MM.1S (cell line): ENCODE measurements at regions not wholly inside any gene's neighbourhood (a gene's known extent, or its start where the extent isn't known, plus 50 kb on each side); places are given as distances from the start of the nearest gene placed in this dataset.

ENCODE experiments used
- DNase-seq: peaks from one replicate; pipeline ENCODE4 v3.0.0-alpha.2; 2015
- H2AFZ ChIP-seq: fragments of 300-600 bp; sonication (generic); 2 replicates; pipeline ENCODE4 v1.6.0; 2016; ENCODE audit warnings: antibody characterized with exemption, low read length
- H3F3A ChIP-seq: fragments of 300-600 bp; sonication (generic); 2 replicates; pipeline ENCODE4 v1.6.1; 2016; ENCODE audit warnings: mild to moderate bottlenecking, antibody characterized with exemption, low read length, moderate library complexity, mixed read lengths; ENCODE audit not compliant: insufficient read depth
- H3K27ac ChIP-seq: fragments of 300-600 bp; sonication (generic); 2 replicates; pipeline ENCODE4 v1.5.1; 2016; ENCODE audit warnings: mild to moderate bottlenecking, low read length
- H3K27me3 ChIP-seq: fragments of 300-600 bp; sonication (generic); replicated peaks from 2 replicates; pipeline ENCODE4 v1.6.0; 2016; ENCODE audit warnings: low read length; ENCODE audit not compliant: insufficient read depth
- H3K36me3 ChIP-seq: fragments of 300-600 bp; sonication (generic); replicated peaks from 2 replicates; pipeline ENCODE4 v1.6.1; 2016; ENCODE audit warnings: mild to moderate bottlenecking, low read length, mixed read lengths; ENCODE audit not compliant: insufficient read depth
- H3K4me1 ChIP-seq: fragments of 300-600 bp; sonication (generic); 2 replicates; pipeline ENCODE4 v1.6.1; 2016; ENCODE audit warnings: low read length, mixed read lengths
- H3K4me2 ChIP-seq: fragments of 300-600 bp; sonication (generic); 2 replicates; pipeline ENCODE4 v1.6.0; 2016; ENCODE audit warnings: low read depth, low read length
- H3K4me3 ChIP-seq: fragments of 300-600 bp; sonication (generic); 2 replicates; pipeline ENCODE4 v1.5.1; 2016; ENCODE audit warnings: low read length, mixed read lengths
- H3K79me2 ChIP-seq: fragments of 300-600 bp; sonication (generic); 2 replicates; pipeline ENCODE4 v1.6.1; 2016; ENCODE audit warnings: mixed run types, low read length, mixed read lengths
- H3K9ac ChIP-seq: fragments of 300-600 bp; sonication (generic); 2 replicates; pipeline ENCODE4 v1.6.1; 2016; ENCODE audit warnings: low read length, mixed read lengths
- H3K9me2 ChIP-seq: fragments of 300-600 bp; sonication (generic); replicated peaks from 2 replicates; pipeline ENCODE4 v1.6.1; 2016; ENCODE audit warnings: mild to moderate bottlenecking, low read length, mixed read lengths; ENCODE audit not compliant: insufficient read depth
- H3K9me3 ChIP-seq: fragments of 300-600 bp; sonication (generic); replicated peaks from 2 replicates; pipeline ENCODE4 v1.6.1; 2016; ENCODE audit warnings: mild to moderate bottlenecking, low read length, mixed read lengths; ENCODE audit not compliant: insufficient read depth
- H4K20me1 ChIP-seq: fragments of 300-600 bp; sonication (generic); 2 replicates; pipeline ENCODE4 v1.6.1; 2016; ENCODE audit warnings: mild to moderate bottlenecking, low read length, moderate library complexity, mixed read lengths; ENCODE audit not compliant: insufficient read depth
- EZH2 ChIP-seq: fragments of 300-600 bp; sonication (generic); optimal IDR thresholded peaks from 2 replicates; pipeline ENCODE3; 2017; ENCODE audit warnings: low read depth, mild to moderate bottlenecking, antibody characterized with exemption, low read length, mixed read lengths
- EZH2phosphoT487 ChIP-seq: fragments of 300-600 bp; sonication (generic); IDR thresholded peaks from 2 replicates; pipeline ENCODE4 v1.6.1; 2018; ENCODE audit warnings: antibody characterized with exemption, low read length
- TF ChIP-seq, protein P1 (sequence below): fragments of 300-600 bp; sonication (generic); IDR thresholded peaks from 2 replicates; pipeline ENCODE4 v1.5.1; 2016; ENCODE audit warnings: antibody characterized with exemption, low read length, mixed read lengths

GRCh38 chr13:21757763-21758162 is 86.9 kb downstream of the FGF9 start:
- Histone ChIP-seq H3K4me3 (no peak overlapping the region), H3K4me2 (no peak overlapping the region), H3K9ac (no peak overlapping the region), H3K9me3 (no peaks in the 10 kb centered on the region), H3K36me3 (no peaks in the 10 kb centered on the region), H3K79me2 (no peaks in the 10 kb centered on the region), H4K20me1 (no peaks in the 10 kb centered on the region), H3K27ac (no peak overlapping the region), H3K9me2 (no peaks in the 10 kb centered on the region), H2AFZ (no peak overlapping the region), H3K27me3 (no peaks in the 10 kb centered on the region), H3K4me1 (no peaks in the 10 kb centered on the region), H3F3A (no peaks in the 10 kb centered on the region)
- DNase-seq: no peak
- TF ChIP-seq, protein P1, sequence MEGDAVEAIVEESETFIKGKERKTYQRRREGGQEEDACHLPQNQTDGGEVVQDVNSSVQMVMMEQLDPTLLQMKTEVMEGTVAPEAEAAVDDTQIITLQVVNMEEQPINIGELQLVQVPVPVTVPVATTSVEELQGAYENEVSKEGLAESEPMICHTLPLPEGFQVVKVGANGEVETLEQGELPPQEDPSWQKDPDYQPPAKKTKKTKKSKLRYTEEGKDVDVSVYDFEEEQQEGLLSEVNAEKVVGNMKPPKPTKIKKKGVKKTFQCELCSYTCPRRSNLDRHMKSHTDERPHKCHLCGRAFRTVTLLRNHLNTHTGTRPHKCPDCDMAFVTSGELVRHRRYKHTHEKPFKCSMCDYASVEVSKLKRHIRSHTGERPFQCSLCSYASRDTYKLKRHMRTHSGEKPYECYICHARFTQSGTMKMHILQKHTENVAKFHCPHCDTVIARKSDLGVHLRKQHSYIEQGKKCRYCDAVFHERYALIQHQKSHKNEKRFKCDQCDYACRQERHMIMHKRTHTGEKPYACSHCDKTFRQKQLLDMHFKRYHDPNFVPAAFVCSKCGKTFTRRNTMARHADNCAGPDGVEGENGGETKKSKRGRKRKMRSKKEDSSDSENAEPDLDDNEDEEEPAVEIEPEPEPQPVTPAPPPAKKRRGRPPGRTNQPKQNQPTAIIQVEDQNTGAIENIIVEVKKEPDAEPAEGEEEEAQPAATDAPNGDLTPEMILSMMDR: no peak
- TF ChIP-seq EZH2: no peak
- no peak for TF ChIP-seq EZH2phosphoT487

DNA sequence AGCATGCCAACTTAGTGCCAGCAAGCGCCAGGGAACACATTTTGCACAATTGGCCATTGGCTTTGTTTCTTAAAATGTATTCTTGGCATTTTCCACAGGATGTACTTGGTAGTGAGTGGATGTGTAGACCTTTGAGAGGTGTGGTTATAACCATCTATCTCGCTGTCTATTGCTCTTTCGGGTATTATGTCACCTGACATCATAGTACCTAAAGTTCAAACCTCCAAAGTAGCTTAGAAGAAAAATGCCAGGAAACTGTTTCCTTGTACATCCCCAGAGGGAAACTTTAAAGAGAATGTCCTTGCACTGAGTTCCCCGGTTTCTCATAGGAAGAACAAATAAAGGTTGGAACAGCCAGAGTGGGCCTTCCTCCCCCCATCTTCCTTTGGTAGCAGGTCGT is 87.6 kb downstream of the FGF9 start:
- no peaks in the 10 kb centered on the region for H3K9me2 ChIP-seq
- no peak overlapping the region for H2AFZ ChIP-seq
- H4K20me1 ChIP-seq: no peaks in the 10 kb centered on the region
- H3F3A ChIP-seq: no peaks in the 10 kb centered on the region
- H3K4me1 ChIP-seq: no peaks in the 10 kb centered on the region
- H3K9ac ChIP-seq: no peak overlapping the region
- no peak overlapping the region for H3K4me2 ChIP-seq
- H3K79me2 ChIP-seq: no peaks in the 10 kb centered on the region
- DNase-seq: no peak
- no peaks in the 10 kb centered on the region for H3K9me3 ChIP-seq
- no peak overlapping the region for H3K27ac ChIP-seq
- no peak overlapping the region for H3K4me3 ChIP-seq
- TF ChIP-seq EZH2phosphoT487: no peak
- TF ChIP-seq, protein P1: no peak
- no peak for TF ChIP-seq EZH2
- no peaks in the 10 kb centered on the region for H3K36me3 ChIP-seq
- no peaks in the 10 kb centered on the region for H3K27me3 ChIP-seq

DNA sequence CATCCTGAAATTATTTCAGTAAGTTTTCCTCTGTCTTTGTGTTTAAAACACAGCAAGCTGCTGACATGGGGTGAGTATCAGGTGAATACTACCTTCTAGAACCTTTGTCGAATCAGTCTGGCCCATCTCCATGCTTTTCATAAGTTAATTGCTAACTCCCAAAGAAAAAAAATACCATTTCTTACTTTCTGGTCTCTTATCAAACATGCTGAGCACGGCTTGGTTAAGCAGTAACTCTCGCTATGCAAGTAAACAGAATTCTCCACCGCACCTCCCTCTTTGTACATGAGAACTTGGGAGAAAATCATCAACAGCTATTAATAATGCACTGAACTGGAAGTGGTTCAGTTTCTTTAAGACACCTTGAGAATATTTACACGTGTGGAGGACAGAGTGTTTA is 88.6 kb downstream of the FGF9 start:
- Histone ChIP-seq H3K4me2 (no peak overlapping the region), H3K9ac (no peak overlapping the region), H2AFZ (no peak overlapping the region), H3K9me3 (no peaks in the 10 kb centered on the region), H3K4me3 (no peak overlapping the region), H4K20me1 (no peaks in the 10 kb centered on the region), H3F3A (no peaks in the 10 kb centered on the region), H3K27ac (no peak overlapping the region), H3K79me2 (no peaks in the 10 kb centered on the region), H3K36me3 (no peaks in the 10 kb centered on the region), H3K27me3 (no peaks in the 10 kb centered on the region), H3K9me2 (no peaks in the 10 kb centered on the region), H3K4me1 (no peaks in the 10 kb centered on the region)
- no peak for DNase-seq
- TF ChIP-seq EZH2 (no peak), EZH2phosphoT487 (no peak)
- TF ChIP-seq, protein P1: no peak

DNA sequence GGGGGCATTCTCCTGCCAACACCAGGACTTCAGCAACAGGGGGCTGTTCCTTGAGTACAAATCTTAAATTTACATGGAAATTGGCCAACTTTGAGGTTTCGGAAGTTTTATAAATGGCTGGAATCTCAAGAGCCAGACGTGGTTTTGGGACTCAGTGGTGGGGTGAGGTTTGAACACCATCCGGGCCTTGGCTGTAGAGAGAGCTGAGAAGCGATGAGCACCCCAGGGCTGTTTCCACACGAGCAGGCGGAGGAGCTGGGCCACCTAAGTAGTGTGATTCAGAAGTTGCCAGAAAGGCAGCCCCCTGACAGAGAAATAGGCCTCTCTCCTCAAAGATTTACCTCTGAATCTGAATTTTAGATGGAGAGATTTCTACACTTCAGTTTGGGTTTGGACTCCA is 89.0 kb downstream of the FGF9 start:
- Histone ChIP-seq H3K27ac (no peak overlapping the region), H3F3A (no peaks in the 10 kb centered on the region), H3K4me2 (no peak overlapping the region), H4K20me1 (no peaks in the 10 kb centered on the region), H3K9ac (no peak overlapping the region), H3K79me2 (no peaks in the 10 kb centered on the region), H3K4me3 (no peak overlapping the region), H2AFZ (no peak overlapping the region), H3K4me1 (no peaks in the 10 kb centered on the region), H3K27me3 (no peaks in the 10 kb centered on the region), H3K9me3 (no peaks in the 10 kb centered on the region), H3K9me2 (no peaks in the 10 kb centered on the region), H3K36me3 (no peaks in the 10 kb centered on the region)
- no peak for DNase-seq
- TF ChIP-seq EZH2phosphoT487 (no peak), EZH2 (no peak)
- TF ChIP-seq, protein P1: no peak
